ENCODE measurements at regions not wholly inside any gene's neighbourhood (a gene's known extent, or its start where the extent isn't known, plus 50 kb on each side); places are given as distances from the start of the nearest gene placed in this dataset.
"Not testable (repeated sequence)": the region's sequence is repeated elsewhere in the genome, so short reads cannot be mapped to it uniquely, and the experiment has no call there.

DNA sequence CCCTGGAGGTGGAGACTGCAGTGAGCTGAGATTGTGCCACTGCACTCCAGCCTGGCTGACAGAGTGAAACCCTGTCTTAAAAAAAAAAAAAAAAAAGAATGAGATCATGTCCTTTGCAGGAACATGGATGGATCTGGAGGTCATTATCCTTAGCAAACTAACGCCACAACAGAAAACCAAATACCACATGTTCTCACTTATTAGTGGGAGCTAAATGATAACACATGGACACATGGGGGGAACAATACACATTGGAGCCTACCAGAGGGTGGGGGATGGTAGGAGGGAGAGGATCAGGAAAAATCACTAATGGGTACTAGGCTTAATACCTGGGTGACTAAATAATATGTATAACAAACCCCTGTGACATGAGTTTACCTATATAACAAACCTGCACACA lies 108.0 kb upstream of the FHL2 start:
- H3K4me1 ChIP-seq (ENCODE audit: control insufficient read depth, insufficient read depth, low read length); H3K9ac ChIP-seq (ENCODE audit: low read length); H3K27ac ChIP-seq (ENCODE audit: low read depth, low read length); H3K36me3 ChIP-seq (ENCODE audit: control insufficient read depth, insufficient read depth, low read length); H3K27me3 ChIP-seq (ENCODE audit: control insufficient read depth, insufficient read depth, low read length); H3K4me3 ChIP-seq (ENCODE audit: low read length): not testable (repeated sequence)

DNA sequence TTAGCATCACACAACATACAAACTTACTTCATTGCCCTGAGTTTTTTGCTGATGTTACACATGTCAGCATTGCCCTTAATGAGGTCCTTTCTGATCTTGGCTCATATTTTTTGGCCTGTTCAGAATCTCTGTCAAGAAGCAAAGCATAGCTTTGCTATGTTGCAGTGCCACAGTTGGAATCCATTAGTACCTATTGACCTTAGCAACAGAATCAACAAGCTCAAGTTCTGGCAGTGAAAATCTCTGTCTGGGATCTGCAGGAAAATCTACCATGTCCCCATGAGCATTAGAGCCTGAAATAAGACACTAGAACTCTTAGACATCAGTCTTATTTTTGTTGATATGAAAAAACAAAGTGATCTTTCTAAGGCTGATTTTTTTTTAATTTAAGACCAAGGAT lies 105.6 kb upstream of the FHL2 start:
- Histone ChIP-seq H3K4me1 (ENCODE audit: control insufficient read depth, insufficient read depth, low read length) (no peaks in the 10 kb centered on the region), H3K27me3 (ENCODE audit: control insufficient read depth, insufficient read depth, low read length) (no peaks in the 10 kb centered on the region), H3K27ac (ENCODE audit: low read depth, low read length) (no peak overlapping the region), H3K36me3 (ENCODE audit: control insufficient read depth, insufficient read depth, low read length) (no peaks in the 10 kb centered on the region), H3K9ac (ENCODE audit: low read length) (no peak overlapping the region), H3K4me3 (ENCODE audit: low read length) (no peak overlapping the region)

GRCh38 chr2:105502625-105503334 lies 103.9 kb upstream of the FHL2 start:
- Histone ChIP-seq H3K4me3 (ENCODE audit: low read length) (no peak overlapping the region), H3K27ac (ENCODE audit: low read depth, low read length) (no peak overlapping the region), H3K9ac (ENCODE audit: low read length) (no peak overlapping the region), H3K27me3 (ENCODE audit: control insufficient read depth, insufficient read depth, low read length) (no peaks in the 10 kb centered on the region), H3K36me3 (ENCODE audit: control insufficient read depth, insufficient read depth, low read length) (no peaks in the 10 kb centered on the region), H3K4me1 (ENCODE audit: control insufficient read depth, insufficient read depth, low read length) (no peaks in the 10 kb centered on the region)

GRCh38 chr2:105498281-105498846 lies 99.5 kb upstream of the FHL2 start:
- Histone ChIP-seq H3K9ac (ENCODE audit: low read length) (no peak overlapping the region), H3K36me3 (ENCODE audit: control insufficient read depth, insufficient read depth, low read length) (no peaks in the 10 kb centered on the region)

GRCh38 chr2:105497094-105497493 lies 98.2 kb upstream of the FHL2 start:
- Histone ChIP-seq H3K27me3 (ENCODE audit: control insufficient read depth, insufficient read depth, low read length) (no peaks in the 10 kb centered on the region), H3K9ac (ENCODE audit: low read length) (no peak overlapping the region), H3K4me1 (ENCODE audit: control insufficient read depth, insufficient read depth, low read length) (no peaks in the 10 kb centered on the region), H3K4me3 (ENCODE audit: low read length) (no peak overlapping the region), H3K36me3 (ENCODE audit: control insufficient read depth, insufficient read depth, low read length) (no peaks in the 10 kb centered on the region), H3K27ac (ENCODE audit: low read depth, low read length) (no peak overlapping the region)

More at GRCh38 chr2:105498281-105498846, 99.5 kb upstream of the FHL2 start:
- Histone ChIP-seq H3K27ac (ENCODE audit: low read depth, low read length) (no peak overlapping the region), H3K4me1 (ENCODE audit: control insufficient read depth, insufficient read depth, low read length) (no peaks in the 10 kb centered on the region), H3K4me3 (ENCODE audit: low read length) (no peak overlapping the region), H3K27me3 (ENCODE audit: control insufficient read depth, insufficient read depth, low read length) (no peaks in the 10 kb centered on the region)

- no peak overlapping the region for H3K4me3 ChIP-seq (ENCODE audit: low read length)
- no peaks in the 10 kb centered on the region for H3K27me3 ChIP-seq (ENCODE audit: control insufficient read depth, insufficient read depth, low read length)
- H3K4me1 ChIP-seq (ENCODE audit: control insufficient read depth, insufficient read depth, low read length): no peaks in the 10 kb centered on the region
- H3K36me3 ChIP-seq (ENCODE audit: control insufficient read depth, insufficient read depth, low read length): no peaks in the 10 kb centered on the region
- H3K27ac ChIP-seq (ENCODE audit: low read depth, low read length): no peak overlapping the region
- no peak overlapping the region for H3K9ac ChIP-seq (ENCODE audit: low read length)
Measured at GRCh38 chr2:105496271-105496670, 97.4 kb upstream of the FHL2 start.

- no peak overlapping the region for H3K9ac ChIP-seq (ENCODE audit: low read length)
- no peaks in the 10 kb centered on the region for H3K4me1 ChIP-seq (ENCODE audit: control insufficient read depth, insufficient read depth, low read length)
- H3K27ac ChIP-seq (ENCODE audit: low read depth, low read length): no peak overlapping the region
- H3K4me3 ChIP-seq (ENCODE audit: low read length): no peak overlapping the region
- H3K27me3 ChIP-seq (ENCODE audit: control insufficient read depth, insufficient read depth, low read length): no peaks in the 10 kb centered on the region
- no peaks in the 10 kb centered on the region for H3K36me3 ChIP-seq (ENCODE audit: control insufficient read depth, insufficient read depth, low read length)
Measured at GRCh38 chr2:105494683-105495425, 96.0 kb upstream of the FHL2 start.

DNA sequence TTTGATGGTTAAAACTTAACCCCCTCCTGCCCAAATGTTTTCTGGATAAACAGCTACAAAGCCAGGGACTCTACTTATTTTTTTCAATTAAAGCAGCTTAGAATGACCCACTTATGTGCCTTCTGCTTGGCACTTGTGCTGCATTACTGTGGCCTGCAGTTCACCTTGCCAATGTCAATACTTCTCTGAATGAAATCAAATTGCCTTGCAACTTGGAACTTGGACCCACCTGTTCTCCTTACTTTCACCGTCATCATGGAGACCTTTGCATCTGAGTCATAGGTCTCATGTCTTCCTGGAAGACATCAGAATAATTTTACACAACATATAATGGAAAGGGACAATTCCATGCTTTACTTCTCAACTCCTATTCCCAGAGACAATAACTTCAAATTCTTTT lies 92.1 kb upstream of the FHL2 start:
- H3K4me3 ChIP-seq (ENCODE audit: low read length): no peak overlapping the region
- H3K27me3 ChIP-seq (ENCODE audit: control insufficient read depth, insufficient read depth, low read length): no peaks in the 10 kb centered on the region
- H3K4me1 ChIP-seq (ENCODE audit: control insufficient read depth, insufficient read depth, low read length): no peaks in the 10 kb centered on the region
- no peaks in the 10 kb centered on the region for H3K36me3 ChIP-seq (ENCODE audit: control insufficient read depth, insufficient read depth, low read length)
- no peak overlapping the region for H3K27ac ChIP-seq (ENCODE audit: low read depth, low read length)
- no peak overlapping the region for H3K9ac ChIP-seq (ENCODE audit: low read length)

DNA sequence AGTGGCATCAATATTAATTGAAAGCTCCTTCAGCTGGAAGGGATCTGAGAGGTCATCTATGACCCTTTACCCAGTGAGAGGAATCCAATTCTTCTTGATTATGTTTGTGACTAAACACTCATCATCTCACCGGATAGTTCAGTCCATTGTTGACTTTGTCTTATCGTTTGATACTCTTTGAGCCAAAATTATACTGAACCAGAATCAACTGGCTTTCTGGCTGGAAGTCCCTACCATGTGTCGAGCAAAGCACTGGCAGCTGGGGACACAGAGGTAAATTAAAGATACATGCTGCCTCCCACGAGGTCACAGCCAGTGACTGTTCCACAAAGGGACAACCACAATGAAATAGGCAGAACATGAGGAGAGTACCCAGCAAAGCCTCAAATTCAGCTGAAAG lies 91.4 kb upstream of the FHL2 start:
- Histone ChIP-seq H3K4me1 (ENCODE audit: control insufficient read depth, insufficient read depth, low read length) (no peaks in the 10 kb centered on the region), H3K4me3 (ENCODE audit: low read length) (no peak overlapping the region), H3K36me3 (ENCODE audit: control insufficient read depth, insufficient read depth, low read length) (no peaks in the 10 kb centered on the region), H3K9ac (ENCODE audit: low read length) (no peak overlapping the region), H3K27ac (ENCODE audit: low read depth, low read length) (no peak overlapping the region), H3K27me3 (ENCODE audit: control insufficient read depth, insufficient read depth, low read length) (no peaks in the 10 kb centered on the region)

- Histone ChIP-seq H3K4me3 (ENCODE audit: low read length) (no peak overlapping the region), H3K4me1 (ENCODE audit: control insufficient read depth, insufficient read depth, low read length) (no peaks in the 10 kb centered on the region), H3K27me3 (ENCODE audit: control insufficient read depth, insufficient read depth, low read length) (no peaks in the 10 kb centered on the region), H3K9ac (ENCODE audit: low read length) (no peak overlapping the region), H3K27ac (ENCODE audit: low read depth, low read length) (no peak overlapping the region), H3K36me3 (ENCODE audit: control insufficient read depth, insufficient read depth, low read length) (no peaks in the 10 kb centered on the region)
Measured at GRCh38 chr2:105489168-105489878, 90.5 kb upstream of the FHL2 start.

GRCh38 chr2:105488285-105488684 lies 89.4 kb upstream of the FHL2 start:
- Histone ChIP-seq H3K4me1 (ENCODE audit: control insufficient read depth, insufficient read depth, low read length) (no peaks in the 10 kb centered on the region), H3K9ac (ENCODE audit: low read length) (no peak overlapping the region), H3K4me3 (ENCODE audit: low read length) (no peak overlapping the region), H3K36me3 (ENCODE audit: control insufficient read depth, insufficient read depth, low read length) (no peaks in the 10 kb centered on the region), H3K27ac (ENCODE audit: low read depth, low read length) (no peak overlapping the region), H3K27me3 (ENCODE audit: control insufficient read depth, insufficient read depth, low read length) (no peaks in the 10 kb centered on the region)

Data from rectal smooth muscle tissue (tissue), 1 donor.